ENCODE measurements at regions not wholly inside any gene's neighbourhood (a gene's known extent, or its start where the extent isn't known, plus 50 kb on each side); places are given as distances from the start of the nearest gene placed in this dataset.

DNA sequence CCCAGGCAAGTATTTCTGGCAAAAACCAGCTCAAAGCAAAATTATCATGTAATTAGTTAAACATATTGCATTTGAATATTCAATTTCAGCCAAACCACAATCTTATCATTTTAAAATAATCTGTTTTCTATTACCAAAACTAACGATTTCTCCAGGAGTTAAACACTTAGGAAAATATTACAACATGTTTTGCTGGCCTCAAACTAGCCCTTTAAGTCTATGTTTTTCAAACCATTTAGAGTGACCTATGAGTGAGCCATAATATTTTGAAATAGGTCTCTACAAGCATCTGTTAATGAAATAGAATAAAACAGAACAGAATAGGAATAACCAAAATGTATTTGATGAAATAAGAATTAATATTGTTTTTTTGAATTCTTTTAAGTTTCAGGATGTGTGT lies 370.9 kb downstream of the COL12A1 start:
- TF ChIP-seq, protein P1, sequence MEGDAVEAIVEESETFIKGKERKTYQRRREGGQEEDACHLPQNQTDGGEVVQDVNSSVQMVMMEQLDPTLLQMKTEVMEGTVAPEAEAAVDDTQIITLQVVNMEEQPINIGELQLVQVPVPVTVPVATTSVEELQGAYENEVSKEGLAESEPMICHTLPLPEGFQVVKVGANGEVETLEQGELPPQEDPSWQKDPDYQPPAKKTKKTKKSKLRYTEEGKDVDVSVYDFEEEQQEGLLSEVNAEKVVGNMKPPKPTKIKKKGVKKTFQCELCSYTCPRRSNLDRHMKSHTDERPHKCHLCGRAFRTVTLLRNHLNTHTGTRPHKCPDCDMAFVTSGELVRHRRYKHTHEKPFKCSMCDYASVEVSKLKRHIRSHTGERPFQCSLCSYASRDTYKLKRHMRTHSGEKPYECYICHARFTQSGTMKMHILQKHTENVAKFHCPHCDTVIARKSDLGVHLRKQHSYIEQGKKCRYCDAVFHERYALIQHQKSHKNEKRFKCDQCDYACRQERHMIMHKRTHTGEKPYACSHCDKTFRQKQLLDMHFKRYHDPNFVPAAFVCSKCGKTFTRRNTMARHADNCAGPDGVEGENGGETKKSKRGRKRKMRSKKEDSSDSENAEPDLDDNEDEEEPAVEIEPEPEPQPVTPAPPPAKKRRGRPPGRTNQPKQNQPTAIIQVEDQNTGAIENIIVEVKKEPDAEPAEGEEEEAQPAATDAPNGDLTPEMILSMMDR (conservative IDR thresholded peaks at IDR 0.05; ENCODE audit: control insufficient read depth, insufficient read depth, low read depth, low read length): no peak
- DNase-seq (ENCODE audit: low read depth): peak; percentile 13
- H3K4me3 ChIP-seq (ENCODE audit: control insufficient read depth, low read depth, low read length): no peak overlapping the region

DNA sequence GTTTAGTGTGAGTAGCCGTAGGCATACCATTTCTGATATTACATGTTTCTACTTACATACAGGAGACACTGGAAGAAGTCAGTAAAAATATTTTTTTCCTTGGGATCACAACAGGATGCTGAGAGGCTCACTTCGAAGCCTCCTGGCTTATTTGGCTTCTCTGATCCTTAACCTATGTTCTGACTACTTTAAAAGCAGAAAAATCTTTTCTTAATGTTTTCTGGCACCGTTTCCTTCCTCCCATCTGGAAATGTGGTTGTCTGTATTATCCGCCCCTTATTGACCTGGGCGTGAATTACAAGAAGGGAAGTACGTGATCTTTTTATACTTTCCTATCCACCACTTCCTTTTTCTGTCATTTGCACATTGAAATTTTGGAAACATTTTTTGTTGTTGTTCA lies 379.6 kb downstream of the COL12A1 start:
- no peak overlapping the region for H3K4me3 ChIP-seq (ENCODE audit: control insufficient read depth, low read depth, low read length)
- peak; percentile 30 for DNase-seq (ENCODE audit: low read depth)
- TF ChIP-seq, protein P1 (conservative IDR thresholded peaks at IDR 0.05; ENCODE audit: control insufficient read depth, insufficient read depth, low read depth, low read length): no peak

DNA sequence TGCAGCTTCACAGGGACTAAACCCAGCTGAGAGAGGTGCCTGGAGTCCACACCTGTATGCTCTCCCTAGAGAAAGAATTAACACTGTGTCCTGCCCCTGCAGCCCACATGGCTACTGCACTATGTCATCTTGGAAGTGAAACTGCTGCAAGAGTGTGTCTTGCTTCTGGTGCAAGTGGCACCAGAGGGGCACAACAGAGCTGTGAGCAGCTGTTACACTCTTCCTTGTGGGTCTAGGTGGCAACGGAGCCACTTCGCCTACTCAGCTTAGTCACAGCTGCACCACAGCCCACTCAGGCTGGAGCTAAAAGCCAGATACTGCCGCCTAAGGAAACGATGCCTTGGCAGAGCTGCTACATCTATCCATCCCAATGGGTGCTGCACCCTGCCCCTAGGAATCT lies 391.4 kb downstream of the COL12A1 start:
- no peak for DNase-seq (ENCODE audit: low read depth)
- H3K4me3 ChIP-seq (ENCODE audit: control insufficient read depth, low read depth, low read length): no peak overlapping the region

DNA sequence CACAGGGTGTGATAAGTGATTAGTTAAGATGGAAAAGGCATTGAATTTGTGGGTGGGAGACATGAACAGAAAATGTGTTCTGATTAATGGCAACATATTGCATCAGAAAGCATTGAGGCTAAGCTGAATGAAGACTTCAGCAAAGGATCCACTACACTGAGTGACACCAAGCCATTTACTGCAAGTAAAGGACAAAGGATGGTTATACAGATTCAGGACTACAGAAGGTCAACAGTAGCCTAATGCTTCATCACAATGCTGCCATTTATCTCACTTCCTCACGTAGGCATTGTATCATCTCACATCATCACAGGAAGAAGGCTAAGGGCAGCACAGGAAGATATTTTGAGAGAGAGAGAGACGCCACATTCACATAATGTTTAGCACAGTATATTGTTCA lies 398.2 kb downstream of the COL12A1 start:
- DNase-seq (ENCODE audit: low read depth): no peak
- TF ChIP-seq, protein P1 (conservative IDR thresholded peaks at IDR 0.05; ENCODE audit: control insufficient read depth, insufficient read depth, low read depth, low read length): no peak
- H3K4me3 ChIP-seq (ENCODE audit: control insufficient read depth, low read depth, low read length): no peak overlapping the region

More for the DNA sequence above, 391.4 kb downstream of the COL12A1 start:
- TF ChIP-seq, protein P1 (conservative IDR thresholded peaks at IDR 0.05; ENCODE audit: control insufficient read depth, insufficient read depth, low read depth, low read length): no peak

DNA sequence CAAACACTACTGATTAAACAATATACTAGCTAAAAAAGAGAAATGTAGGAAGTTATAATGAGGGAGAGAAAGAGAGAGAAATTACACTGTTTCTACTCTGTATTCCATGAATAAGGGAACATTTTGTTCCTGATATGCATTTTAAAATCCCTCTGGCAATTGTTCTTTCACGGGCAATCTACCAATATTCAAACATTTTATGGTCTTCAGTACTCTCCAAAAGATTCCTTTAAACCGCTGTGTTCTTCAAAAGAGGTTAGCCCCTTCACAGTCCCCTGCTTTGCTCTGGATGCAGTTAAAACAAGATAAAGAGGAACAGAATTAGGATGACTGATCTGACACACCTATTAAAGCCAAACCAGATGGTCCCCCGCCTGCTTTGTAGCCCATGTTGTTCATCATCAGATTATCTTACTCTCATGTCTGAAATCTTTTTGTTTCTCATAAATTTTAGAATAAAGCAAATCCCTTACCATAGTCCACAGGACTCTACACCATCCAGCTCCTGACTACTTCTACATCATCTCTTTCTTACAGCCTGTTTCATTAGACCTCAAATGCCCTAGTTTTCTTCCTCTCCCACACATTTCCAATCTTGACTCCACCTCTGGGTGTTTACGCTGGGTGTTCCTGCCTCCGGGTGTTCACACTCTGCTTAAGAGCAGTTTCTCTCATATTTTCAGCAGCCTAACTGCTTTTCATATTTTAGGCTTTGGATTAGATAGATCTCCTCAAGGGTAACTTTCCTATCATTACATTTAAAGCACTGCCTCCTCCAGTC lies 399.7 kb downstream of the COL12A1 start:
- H3K4me3 ChIP-seq (ENCODE audit: control insufficient read depth, low read depth, low read length): no peak overlapping the region
- TF ChIP-seq, protein P1 (conservative IDR thresholded peaks at IDR 0.05; ENCODE audit: control insufficient read depth, insufficient read depth, low read depth, low read length): no peak

DNA sequence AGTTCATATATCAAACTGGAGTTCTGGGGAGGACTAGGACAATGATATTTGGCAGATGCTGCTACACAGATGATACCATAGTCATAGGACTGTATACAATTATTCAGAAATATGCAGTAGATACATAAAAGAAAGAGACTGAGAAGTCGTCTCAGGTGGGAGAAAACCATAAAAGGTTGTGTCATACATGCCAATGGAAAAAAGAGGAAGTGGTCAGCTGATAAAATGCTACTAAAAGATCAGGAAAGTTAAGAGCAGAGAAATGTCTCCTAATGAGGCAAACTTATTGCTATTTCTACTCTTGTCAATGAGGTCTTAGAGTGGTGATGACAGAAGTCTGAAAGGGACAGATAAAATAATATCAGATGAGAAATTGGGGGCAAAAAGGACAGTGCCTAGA lies 407.6 kb downstream of the COL12A1 start:
- TF ChIP-seq, protein P1 (conservative IDR thresholded peaks at IDR 0.05; ENCODE audit: control insufficient read depth, insufficient read depth, low read depth, low read length): no peak

More for the DNA sequence above, 399.7 kb downstream of the COL12A1 start:
- DNase-seq (ENCODE audit: low read depth): peak; percentile 9

More for the DNA sequence above, 407.6 kb downstream of the COL12A1 start:
- DNase-seq (ENCODE audit: low read depth): no peak
- no peak overlapping the region for H3K4me3 ChIP-seq (ENCODE audit: control insufficient read depth, low read depth, low read length)

All from fibroblast of mammary gland (primary cell).